Activated CD4-positive, alpha-beta T cell treated with anti-CD3 and anti-CD28 coated beads for 1 hour (primary cell): ENCODE measurements at regions not wholly inside any gene's neighbourhood (a gene's known extent, or its start where the extent isn't known, plus 50 kb on each side); places are given as distances from the start of the nearest gene placed in this dataset.

Experiments
- DNase-seq: peaks from one replicate; pipeline ENCODE4 v3.0.0-alpha.2; 2020

GRCh38 chr14:38839694-38840365 lies 263.2 kb downstream of the SEC23A start:
- no peak for DNase-seq

DNA sequence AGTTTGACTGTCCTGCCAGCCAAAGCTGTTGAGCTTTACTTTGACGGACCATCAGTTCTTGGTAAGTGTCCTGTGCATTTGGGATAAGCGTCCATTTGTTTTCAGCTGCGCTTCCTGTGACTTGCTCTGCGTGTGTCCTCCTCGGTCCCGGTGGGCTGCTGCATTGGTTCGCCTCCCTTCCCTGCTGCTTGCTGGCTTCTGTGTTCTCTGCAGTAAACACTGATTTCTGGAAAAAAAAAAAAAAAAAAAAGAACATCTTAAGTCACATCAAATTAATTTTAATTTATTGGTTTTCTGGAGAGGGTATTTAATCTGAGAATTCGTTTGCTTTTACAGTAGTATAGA lies 264.1 kb downstream of the SEC23A start:
- DNase-seq = no peak

DNA sequence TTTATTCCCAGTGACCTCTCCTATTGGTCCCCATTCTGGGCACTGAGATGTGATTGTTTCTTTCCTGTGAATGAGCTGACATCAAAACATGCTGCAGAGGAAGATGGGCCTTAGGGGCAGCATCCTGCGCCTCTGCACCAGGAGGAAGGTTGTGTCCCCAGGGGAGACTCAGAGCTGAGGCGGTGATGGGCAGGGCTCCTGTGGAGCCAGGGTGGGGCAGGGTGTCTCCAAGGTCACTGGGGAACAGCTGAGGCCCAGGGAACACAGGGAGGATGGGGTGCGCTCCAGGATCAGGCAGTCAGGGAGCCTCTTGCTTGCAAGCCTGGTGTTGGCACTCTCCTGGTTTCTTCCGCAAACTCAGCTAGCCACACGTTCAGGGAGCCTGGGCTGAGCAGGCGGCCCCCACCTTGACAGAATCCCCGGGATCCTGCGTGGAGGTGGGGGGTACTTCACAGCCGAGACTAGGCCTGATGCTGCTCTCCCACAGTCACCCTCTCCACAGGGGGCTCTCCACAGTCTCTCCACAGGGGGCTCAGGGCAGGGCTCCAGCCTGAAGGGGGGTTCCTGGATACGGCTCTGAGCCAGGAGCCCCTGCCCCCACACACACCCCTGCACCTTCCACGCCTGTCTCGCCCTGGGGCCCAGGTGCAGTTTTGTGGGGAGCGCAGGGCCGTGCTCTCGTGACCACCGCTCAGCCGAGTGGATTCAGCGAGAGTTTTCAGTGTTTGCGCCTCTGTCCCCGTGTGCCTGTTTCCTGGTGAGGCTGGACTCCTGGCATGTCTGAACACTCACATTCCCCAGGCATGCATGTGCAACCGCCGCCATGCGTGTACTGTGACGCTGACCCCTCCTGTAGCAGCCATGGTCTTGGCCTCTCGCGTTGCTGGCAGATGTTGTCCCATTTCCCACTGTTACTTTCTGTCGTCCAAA lies 264.7 kb downstream of the SEC23A start:
- DNase-seq = no peak

- DNase-seq = no peak
These were observed 265.5 kb downstream of the SEC23A start for GRCh38 chr14:38837343-38838048.

DNA sequence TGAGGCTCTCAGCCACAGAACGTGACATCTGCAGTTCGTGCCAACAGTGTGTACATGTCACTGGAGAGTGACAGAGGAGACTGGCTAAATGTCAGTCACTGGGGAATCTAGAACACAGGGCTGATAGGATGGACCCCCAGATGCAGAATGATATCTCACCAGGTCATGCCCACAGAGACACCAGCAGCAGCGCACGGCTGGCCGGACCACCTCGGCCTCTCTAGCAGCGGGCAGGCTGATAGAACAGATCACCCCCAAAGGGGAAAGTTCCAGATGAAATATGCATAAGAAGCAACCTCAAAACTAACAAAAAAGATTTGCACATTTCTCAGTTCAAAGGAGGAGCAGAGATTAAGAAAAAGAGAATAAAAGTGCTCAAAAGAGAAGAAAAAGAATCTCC lies 266.5 kb downstream of the SEC23A start:
- no peak for DNase-seq

- DNase-seq = no peak
These were observed 267.2 kb downstream of the SEC23A start for GRCh38 chr14:38835874-38836273.

GRCh38 chr14:38828183-38828827 lies 274.7 kb downstream of the SEC23A start:
- no peak for DNase-seq

DNA sequence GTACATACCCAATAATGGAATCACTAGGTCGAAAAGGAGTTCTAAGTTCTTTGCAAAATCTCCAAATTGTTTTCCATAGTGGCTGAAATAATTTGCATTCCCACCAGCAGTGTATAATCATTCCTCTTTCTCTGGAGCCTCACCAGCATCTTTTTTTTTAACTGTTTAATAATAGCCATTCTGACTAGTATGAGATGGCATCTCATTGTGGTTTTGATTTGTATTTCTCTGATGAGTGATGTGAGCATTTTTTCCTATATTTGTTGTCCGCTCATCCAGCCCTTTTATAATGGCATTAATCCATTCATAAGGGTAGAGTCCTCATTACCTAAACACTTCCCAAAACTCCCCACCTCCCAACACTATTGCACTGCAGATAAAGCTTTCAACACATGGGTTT lies 278.3 kb downstream of the SEC23A start:
- DNase-seq = no peak

- no peak for DNase-seq
These were observed 284.5 kb downstream of the SEC23A start for GRCh38 chr14:38818555-38818954.

GRCh38 chr14:38808734-38809455 lies 294.1 kb downstream of the SEC23A start:
- no peak for DNase-seq

- no peak for DNase-seq
These were observed 303.4 kb downstream of the SEC23A start for GRCh38 chr14:38799671-38800070.

- no peak for DNase-seq
These were observed 308.4 kb downstream of the SEC23A start for GRCh38 chr14:38794677-38795076.

DNA sequence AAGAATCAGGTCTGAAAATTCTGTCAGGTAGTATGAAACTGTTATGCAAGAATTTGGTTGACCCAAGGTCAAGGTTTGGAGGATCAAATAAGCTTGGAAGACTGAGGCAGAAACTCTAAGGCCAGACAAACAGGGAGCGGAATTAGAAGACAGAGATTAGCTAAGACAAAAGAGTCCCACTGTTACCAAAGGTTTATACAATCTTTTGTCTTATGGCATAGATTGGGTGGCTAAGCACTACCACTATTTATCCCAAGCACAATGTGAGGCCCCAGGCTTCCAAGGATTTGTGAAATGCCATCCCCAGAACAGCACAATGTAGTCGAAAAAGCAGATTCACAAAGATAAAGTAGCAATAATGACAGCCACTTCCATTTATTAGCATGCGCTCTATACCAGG lies 311.2 kb downstream of the SEC23A start:
- DNase-seq = no peak

DNA sequence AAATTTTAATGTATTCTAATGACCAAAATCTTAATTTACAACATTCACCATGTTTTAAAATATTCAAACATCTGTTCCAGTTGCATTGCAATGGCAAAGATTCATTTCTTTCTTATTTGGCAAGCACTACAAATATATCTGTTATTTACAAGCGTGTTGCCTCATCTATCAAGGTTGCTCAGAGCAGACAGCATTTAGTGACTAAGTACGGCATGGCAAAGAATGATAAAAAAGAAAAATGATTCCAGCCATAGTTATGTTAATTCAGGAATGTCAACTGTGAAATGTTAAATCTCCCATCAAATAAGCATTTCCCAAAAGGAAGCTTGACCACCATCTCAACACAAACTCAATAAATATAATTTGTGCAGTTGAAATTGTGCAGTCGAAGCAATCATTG lies 312.1 kb downstream of the SEC23A start:
- no peak for DNase-seq

DNA sequence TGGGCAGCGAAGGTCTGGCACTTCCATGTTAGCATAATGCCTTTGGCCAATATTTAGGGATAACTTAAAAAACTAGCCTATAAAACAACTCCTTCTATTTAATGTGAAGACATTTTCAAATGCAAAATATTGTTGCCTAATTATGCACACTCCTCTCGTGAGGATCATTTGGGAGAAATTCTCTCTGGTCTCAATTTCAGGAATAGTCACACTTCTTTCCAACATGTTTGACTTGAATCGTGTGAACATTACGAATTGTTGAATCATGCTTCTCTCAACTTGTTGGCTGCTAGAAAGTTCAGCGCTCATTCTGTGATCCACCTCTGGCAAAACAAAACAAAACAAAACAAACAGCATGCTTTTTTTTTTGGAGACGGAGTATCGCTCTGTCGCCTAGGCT lies 313.2 kb downstream of the SEC23A start:
- no peak for DNase-seq

- no peak for DNase-seq
These were observed 315.0 kb downstream of the SEC23A start for GRCh38 chr14:38788060-38788459.

- no peak for DNase-seq
These were observed 316.1 kb downstream of the SEC23A start for GRCh38 chr14:38786921-38787320.

- no peak for DNase-seq
These were observed 325.6 kb downstream of the SEC23A start for GRCh38 chr14:38777401-38777800.

- DNase-seq = no peak
These were observed 327.0 kb downstream of the SEC23A start for GRCh38 chr14:38775986-38776385.

GRCh38 chr14:38774162-38774561 lies 328.9 kb downstream of the SEC23A start:
- no peak for DNase-seq

DNA sequence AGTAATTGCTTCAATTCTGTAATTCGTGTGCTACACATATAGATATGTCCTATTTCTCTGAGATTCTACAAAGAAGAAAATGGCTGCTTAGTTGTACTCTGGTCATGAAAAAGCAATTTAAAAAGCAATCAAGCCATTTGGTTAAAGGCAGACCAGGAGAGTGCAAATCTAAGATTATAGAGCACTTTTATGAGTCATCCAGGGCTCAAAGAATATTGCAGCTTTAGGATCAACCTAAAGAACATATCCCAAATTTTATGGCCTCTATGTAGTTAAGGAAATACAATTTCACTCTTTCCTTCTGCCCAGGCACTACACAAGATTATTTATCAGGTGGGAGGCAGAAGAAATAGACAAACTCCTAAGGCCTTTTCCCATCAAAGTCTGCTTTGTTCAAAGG lies 332.8 kb downstream of the SEC23A start:
- no peak for DNase-seq

DNA sequence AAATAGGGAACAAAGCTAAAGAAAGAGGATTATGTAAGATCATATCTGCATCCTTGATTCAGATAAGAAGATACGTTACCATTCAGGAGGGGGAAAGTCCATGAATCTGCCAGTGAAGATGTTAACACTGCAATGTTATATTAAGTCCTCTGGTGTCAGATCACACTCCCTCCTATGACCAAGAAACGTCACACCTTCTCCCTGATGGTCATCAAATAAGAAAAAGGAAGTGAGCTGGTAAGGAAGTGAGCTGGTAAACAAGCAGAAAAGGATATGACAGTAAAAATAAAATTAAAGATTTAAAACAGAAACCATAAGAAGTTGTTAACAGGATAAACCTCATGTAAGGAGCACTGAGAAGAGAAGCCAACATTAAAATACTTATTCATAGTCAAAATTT lies 340.2 kb downstream of the SEC23A start:
- no peak for DNase-seq

DNA sequence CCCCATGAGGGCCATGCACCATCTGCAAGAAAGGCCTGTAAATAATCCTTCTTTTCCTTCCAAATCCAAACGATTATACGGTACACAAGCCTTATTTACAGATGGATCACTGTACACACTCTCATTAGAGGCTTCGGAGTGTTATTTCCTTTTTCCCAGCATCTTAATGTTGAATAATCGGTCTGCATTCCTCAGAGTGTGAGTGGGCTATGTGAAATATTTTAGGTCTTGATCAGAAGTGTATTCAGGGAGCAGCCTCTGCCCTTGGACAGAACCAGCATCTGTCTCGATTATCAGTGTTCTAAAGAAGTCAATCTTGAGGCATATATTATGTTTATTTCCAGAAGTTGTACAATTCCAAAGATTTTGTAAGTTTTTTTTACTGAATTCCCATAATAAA lies 340.6 kb downstream of the SEC23A start:
- no peak for DNase-seq
